HEK293T (cell line): ENCODE measurements at regions not wholly inside any gene's neighbourhood (a gene's known extent, or its start where the extent isn't known, plus 50 kb on each side); places are given as distances from the start of the nearest gene placed in this dataset.

Experiments used
- BHLHE40 ChIP-seq: fragments of 450-650 bp; IDR thresholded peaks from 2 replicates; pipeline ENCODE4 v1.6.1; 2016; ENCODE audit warnings: mild to moderate bottlenecking, moderate library complexity, borderline replicate concordance
- L3MBTL2 ChIP-seq: fragments of 450-650 bp; conservative IDR thresholded peaks from 2 replicates; pipeline ENCODE4 v1.6.1; 2016; ENCODE audit warnings: mild to moderate bottlenecking
- SP1 ChIP-seq: fragments of 450-650 bp; IDR thresholded peaks from 2 replicates; pipeline ENCODE4 v1.6.1; 2017
- ZNF384 ChIP-seq: fragments of 450-650 bp; IDR thresholded peaks from 2 replicates; pipeline ENCODE4 v1.6.1; 2016

DNA sequence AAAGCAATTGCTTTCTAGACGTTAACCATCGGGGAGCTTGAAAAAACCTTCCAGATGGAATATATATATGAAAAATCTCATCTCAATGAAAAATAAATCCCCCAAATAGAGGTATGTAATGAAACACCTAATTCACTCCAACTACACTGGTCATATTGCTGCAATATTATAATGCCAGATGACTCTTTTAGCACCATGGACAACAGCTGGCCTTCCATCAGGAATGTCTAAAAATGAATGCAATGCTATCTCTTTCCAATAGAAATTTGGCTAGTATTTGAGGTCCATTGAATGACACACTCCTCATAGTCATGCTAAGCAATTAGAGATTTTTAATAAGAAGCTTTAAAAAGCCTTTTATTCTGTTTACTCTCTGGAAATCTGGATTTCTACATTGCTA lies 340.2 kb upstream of the BRINP1 start:
- no peak for TF ChIP-seq SP1
- no peak for TF ChIP-seq ZNF384
- no peak for TF ChIP-seq L3MBTL2
- TF ChIP-seq BHLHE40, result no peak
